Fibroblast of lung (primary cell): ENCODE measurements at regions not wholly inside any gene's neighbourhood (a gene's known extent, or its start where the extent isn't known, plus 50 kb on each side); places are given as distances from the start of the nearest gene placed in this dataset.

Source experiments
- DNase-seq, 2 donors: peaks; one replicate each; pipeline versions ENCODE4 v3.0.0 to v3.0.0-alpha.2; 2010; ENCODE audit warnings: low read depth in 2 of 2
- H2AFZ ChIP-seq: 2 replicates; pipeline ENCODE4 v1.5.1; 2012; ENCODE audit warnings: low read length, control low read depth, inconsistent platforms
- H3K27ac ChIP-seq: 2 replicates; pipeline ENCODE4 v1.5.1; 2011; ENCODE audit warnings: low read length, control low read depth; ENCODE audit not compliant: insufficient read depth
- H3K27me3 ChIP-seq: 2 replicates; pipeline ENCODE4 v1.5.1; 2011; ENCODE audit warnings: mild to moderate bottlenecking, low read length; ENCODE audit not compliant: control insufficient read depth, insufficient read depth
- H3K36me3 ChIP-seq: 2 replicates; pipeline ENCODE4 v1.5.1; 2011; ENCODE audit warnings: low read length; ENCODE audit not compliant: control insufficient read depth, insufficient read depth
- H3K4me1 ChIP-seq: 2 replicates; pipeline ENCODE4 v1.5.1; 2011; ENCODE audit warnings: low read length; ENCODE audit not compliant: control insufficient read depth, insufficient read depth; ENCODE audit errors: extremely low read depth
- H3K4me2 ChIP-seq: 2 replicates; pipeline ENCODE4 v1.5.1; 2011; ENCODE audit warnings: low read length, control low read depth; ENCODE audit not compliant: insufficient read depth; ENCODE audit errors: extremely low read depth
- H3K4me3 ChIP-seq, 4 experiments: fragments of 200-600 bp in 1 of 4; sonication (generic) in 1 of 4; replicated peaks in 1 of 4; 2 replicates each; pipeline ENCODE4 v1.5.1; 2011 to 2016; ENCODE audit warnings: low read length in 4 of 4, low read depth in 3 of 4, mild to moderate bottlenecking in 3 of 4, control low read depth in 2 of 4, inconsistent platforms in 1 of 4, mixed read lengths in 1 of 4; ENCODE audit not compliant: insufficient read depth in 1 of 4; ENCODE audit errors: control extremely low read depth in 1 of 4
- H3K79me2 ChIP-seq: 2 replicates; pipeline ENCODE4 v1.5.1; 2012; ENCODE audit warnings: mild to moderate bottlenecking, low read length, inconsistent platforms; ENCODE audit not compliant: control insufficient read depth, insufficient read depth
- H3K9ac ChIP-seq: 2 replicates; pipeline ENCODE4 v1.5.1; 2011; ENCODE audit warnings: mild to moderate bottlenecking, low read length, control low read depth; ENCODE audit not compliant: insufficient read depth
- H3K9me3 ChIP-seq: 2 replicates; pipeline ENCODE4 v1.5.1; 2012; ENCODE audit warnings: low read depth, low read length; ENCODE audit not compliant: control insufficient read depth, insufficient read depth
- H4K20me1 ChIP-seq: 2 replicates; pipeline ENCODE4 v1.5.1; 2011; ENCODE audit warnings: low read length; ENCODE audit not compliant: control insufficient read depth, insufficient read depth; ENCODE audit errors: extremely low read depth
- CTCF ChIP-seq, 2 donors: IDR thresholded peaks in 1 of 2; conservative IDR thresholded peaks in 1 of 2; 1 replicate in 1 of 2; 2 replicates in 1 of 2; pipeline ENCODE4 v1.5.1; 2011 to 2012; ENCODE audit warnings: low read length in 2 of 2, control low read depth in 1 of 2, inconsistent platforms in 1 of 2, low read depth in 1 of 2, mild to moderate bottlenecking in 1 of 2
- EZH2 ChIP-seq: IDR thresholded peaks from 2 replicates; pipeline ENCODE4 v1.5.1; 2012; ENCODE audit warnings: low read length, control low read depth, mild to moderate bottlenecking; ENCODE audit errors: missing control alignments

- peak overlapping the region; percentile 36 for H3K9ac ChIP-seq
- H3K27ac ChIP-seq: peak overlapping the region; percentile 89
- H3K27me3 ChIP-seq: no peaks in the 10 kb centered on the region
- peak overlapping the region; percentile 62 for H3K4me2 ChIP-seq
- H3K79me2 ChIP-seq: no peaks in the 10 kb centered on the region
- H4K20me1 ChIP-seq: no peaks in the 10 kb centered on the region
- H3K4me1 ChIP-seq: peaks cover 23% of the 10 kb centered on the region
- no peak for TF ChIP-seq EZH2
- no peak for TF ChIP-seq CTCF (conservative IDR thresholded peaks at IDR 0.05 in 1 of 2, IDR thresholded peaks at IDR 0.05 in 1 of 2; ENCODE audit: low read depth in 1 of 2, low read length in 2 of 2)
- DNase-seq: peak; percentile 84 to 89
- H3K36me3 ChIP-seq: no peaks in the 10 kb centered on the region
- no peak overlapping the region for H2AFZ ChIP-seq
- H3K4me3 ChIP-seq: no peak overlapping the region
- H3K9me3 ChIP-seq: no peaks in the 10 kb centered on the region
Measured at GRCh38 chr5:142446131-142446959, 121.5 kb upstream of the SPRY4 start.

- no peaks in the 10 kb centered on the region for H4K20me1 ChIP-seq
- H3K9ac ChIP-seq: no peak overlapping the region
- no peaks in the 10 kb centered on the region for H3K79me2 ChIP-seq
- DNase-seq: peak in 1 of 2 donors; percentile 61
- H3K4me2 ChIP-seq: no peak overlapping the region
- peak overlapping the region; percentile 89 for H3K27ac ChIP-seq
- H3K4me3 ChIP-seq: no peak overlapping the region
- peaks cover 23% of the 10 kb centered on the region for H3K4me1 ChIP-seq
- TF ChIP-seq CTCF (conservative IDR thresholded peaks at IDR 0.05 in 1 of 2, IDR thresholded peaks at IDR 0.05 in 1 of 2; ENCODE audit: low read depth in 1 of 2, low read length in 2 of 2) (no peak), EZH2 (no peak)
- no peaks in the 10 kb centered on the region for H3K9me3 ChIP-seq
- no peaks in the 10 kb centered on the region for H3K27me3 ChIP-seq
- no peaks in the 10 kb centered on the region for H3K36me3 ChIP-seq
- no peak overlapping the region for H2AFZ ChIP-seq
Measured at GRCh38 chr5:142445266-142445665, 120.4 kb upstream of the SPRY4 start.

- Histone ChIP-seq H3K9ac (no peak overlapping the region), H4K20me1 (no peaks in the 10 kb centered on the region), H3K9me3 (no peaks in the 10 kb centered on the region), H3K4me2 (peak overlapping the region; percentile 23), H3K27me3 (no peaks in the 10 kb centered on the region), H2AFZ (peak overlapping the region; percentile 45), H3K79me2 (no peaks in the 10 kb centered on the region), H3K27ac (no peak overlapping the region), H3K36me3 (no peaks in the 10 kb centered on the region), H3K4me1 (peaks cover 23% of the 10 kb centered on the region), H3K4me3 (no peak overlapping the region)
- peak in 1 of 2 donors; percentile 69 for DNase-seq
- TF ChIP-seq CTCF (conservative IDR thresholded peaks at IDR 0.05 in 1 of 2, IDR thresholded peaks at IDR 0.05 in 1 of 2; ENCODE audit: low read depth in 1 of 2, low read length in 2 of 2): peak in 1 of 2 donors; percentile 23
- TF ChIP-seq EZH2: no peak
Measured at GRCh38 chr5:142441616-142442015, 116.8 kb upstream of the SPRY4 start.
